AG09309 (cell line): ENCODE measurements at regions not wholly inside any gene's neighbourhood (a gene's known extent, or its start where the extent isn't known, plus 50 kb on each side); places are given as distances from the start of the nearest gene placed in this dataset.

Experiments used
- DNase-seq: peaks from one replicate; pipeline ENCODE4 v3.0.0-alpha.2; 2010; ENCODE audit warnings: low read depth
- H3K4me3 ChIP-seq: 2 replicates; pipeline ENCODE4 v1.5.1; 2011; ENCODE audit warnings: mild to moderate bottlenecking, low read depth, low read length, moderate library complexity; ENCODE audit not compliant: control insufficient read depth
- TF ChIP-seq, protein P1 (sequence below): IDR thresholded peaks from 2 replicates; pipeline ENCODE4 v1.5.1; 2011; ENCODE audit warnings: mild to moderate bottlenecking, low read depth, low read length, inconsistent platforms; ENCODE audit not compliant: insufficient read depth, control insufficient read depth; ENCODE audit errors: missing control alignments

- H3K4me3 ChIP-seq: no peak overlapping the region
- DNase-seq: no peak
- TF ChIP-seq, protein P1, sequence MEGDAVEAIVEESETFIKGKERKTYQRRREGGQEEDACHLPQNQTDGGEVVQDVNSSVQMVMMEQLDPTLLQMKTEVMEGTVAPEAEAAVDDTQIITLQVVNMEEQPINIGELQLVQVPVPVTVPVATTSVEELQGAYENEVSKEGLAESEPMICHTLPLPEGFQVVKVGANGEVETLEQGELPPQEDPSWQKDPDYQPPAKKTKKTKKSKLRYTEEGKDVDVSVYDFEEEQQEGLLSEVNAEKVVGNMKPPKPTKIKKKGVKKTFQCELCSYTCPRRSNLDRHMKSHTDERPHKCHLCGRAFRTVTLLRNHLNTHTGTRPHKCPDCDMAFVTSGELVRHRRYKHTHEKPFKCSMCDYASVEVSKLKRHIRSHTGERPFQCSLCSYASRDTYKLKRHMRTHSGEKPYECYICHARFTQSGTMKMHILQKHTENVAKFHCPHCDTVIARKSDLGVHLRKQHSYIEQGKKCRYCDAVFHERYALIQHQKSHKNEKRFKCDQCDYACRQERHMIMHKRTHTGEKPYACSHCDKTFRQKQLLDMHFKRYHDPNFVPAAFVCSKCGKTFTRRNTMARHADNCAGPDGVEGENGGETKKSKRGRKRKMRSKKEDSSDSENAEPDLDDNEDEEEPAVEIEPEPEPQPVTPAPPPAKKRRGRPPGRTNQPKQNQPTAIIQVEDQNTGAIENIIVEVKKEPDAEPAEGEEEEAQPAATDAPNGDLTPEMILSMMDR: no peak
Measured at GRCh38 chr20:63093966-63094766, 87.4 kb upstream of the BHLHE23 start.

DNA sequence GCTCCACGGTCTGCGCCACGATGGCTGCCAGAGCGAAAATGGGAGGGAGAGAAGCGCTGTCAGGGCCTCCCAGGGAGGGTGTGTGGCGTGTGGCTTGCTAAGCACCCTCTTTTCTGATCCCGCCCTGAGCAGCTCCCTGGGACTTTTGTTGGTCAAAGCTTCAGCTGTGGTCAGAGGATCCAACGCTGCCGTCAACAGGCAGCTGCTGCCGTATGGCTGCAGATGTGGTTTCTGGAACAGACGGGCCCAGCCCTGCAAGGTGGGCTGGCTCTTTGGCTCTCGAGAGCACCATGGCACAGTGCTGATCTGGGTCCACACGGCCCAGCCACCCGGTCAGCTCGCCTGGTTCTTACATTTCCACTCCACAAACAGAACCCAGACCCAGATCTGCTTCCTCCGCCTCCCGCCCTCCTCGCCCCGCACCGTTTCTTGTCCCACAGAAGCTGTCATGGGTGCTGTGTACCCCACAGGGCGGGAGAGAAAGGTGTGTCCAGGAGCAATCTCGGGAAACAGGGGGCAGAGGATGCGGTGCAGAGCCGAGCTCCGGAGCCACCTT lies 86.0 kb upstream of the BHLHE23 start:
- TF ChIP-seq, protein P1: no peak
- no peak for DNase-seq
- H3K4me3 ChIP-seq: no peak overlapping the region

DNA sequence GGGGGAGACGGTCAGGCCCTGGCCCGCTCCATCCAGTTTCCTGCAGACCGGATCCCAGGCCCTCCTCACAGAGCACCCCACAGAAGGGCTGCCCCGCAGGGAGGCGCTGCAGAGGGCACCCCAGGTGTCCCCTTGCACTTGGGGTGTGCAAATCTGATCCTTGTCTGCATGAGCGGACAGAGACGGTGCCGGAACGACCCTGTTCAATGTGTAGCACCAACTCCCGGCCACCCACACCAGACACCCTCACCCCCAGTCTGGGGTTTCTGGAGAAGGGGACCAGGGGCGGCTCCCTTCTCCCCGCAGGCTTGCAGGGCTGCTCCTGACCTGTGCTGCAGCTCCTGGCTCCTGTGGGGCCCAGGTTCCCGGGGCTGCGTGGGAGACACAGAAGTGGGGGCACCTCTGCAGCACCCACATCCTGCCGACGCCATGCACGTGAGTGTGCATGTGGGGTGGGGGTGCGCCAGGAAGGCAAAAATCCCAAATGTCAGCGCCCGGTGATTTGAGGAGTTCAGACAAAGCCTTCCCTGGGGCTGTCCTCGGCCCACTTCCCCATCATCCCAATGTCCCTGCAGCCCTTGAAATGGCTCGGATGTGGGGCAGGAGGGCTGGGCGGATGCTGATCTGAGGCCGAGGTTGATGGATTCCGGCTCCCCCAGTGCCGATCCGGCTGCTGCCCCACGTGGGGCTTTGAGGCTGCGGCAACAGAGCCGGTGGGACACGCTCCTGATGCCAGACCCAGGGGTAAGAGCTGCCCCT lies 85.3 kb upstream of the BHLHE23 start:
- H3K4me3 ChIP-seq: no peak overlapping the region
- TF ChIP-seq, protein P1: no peak

DNA sequence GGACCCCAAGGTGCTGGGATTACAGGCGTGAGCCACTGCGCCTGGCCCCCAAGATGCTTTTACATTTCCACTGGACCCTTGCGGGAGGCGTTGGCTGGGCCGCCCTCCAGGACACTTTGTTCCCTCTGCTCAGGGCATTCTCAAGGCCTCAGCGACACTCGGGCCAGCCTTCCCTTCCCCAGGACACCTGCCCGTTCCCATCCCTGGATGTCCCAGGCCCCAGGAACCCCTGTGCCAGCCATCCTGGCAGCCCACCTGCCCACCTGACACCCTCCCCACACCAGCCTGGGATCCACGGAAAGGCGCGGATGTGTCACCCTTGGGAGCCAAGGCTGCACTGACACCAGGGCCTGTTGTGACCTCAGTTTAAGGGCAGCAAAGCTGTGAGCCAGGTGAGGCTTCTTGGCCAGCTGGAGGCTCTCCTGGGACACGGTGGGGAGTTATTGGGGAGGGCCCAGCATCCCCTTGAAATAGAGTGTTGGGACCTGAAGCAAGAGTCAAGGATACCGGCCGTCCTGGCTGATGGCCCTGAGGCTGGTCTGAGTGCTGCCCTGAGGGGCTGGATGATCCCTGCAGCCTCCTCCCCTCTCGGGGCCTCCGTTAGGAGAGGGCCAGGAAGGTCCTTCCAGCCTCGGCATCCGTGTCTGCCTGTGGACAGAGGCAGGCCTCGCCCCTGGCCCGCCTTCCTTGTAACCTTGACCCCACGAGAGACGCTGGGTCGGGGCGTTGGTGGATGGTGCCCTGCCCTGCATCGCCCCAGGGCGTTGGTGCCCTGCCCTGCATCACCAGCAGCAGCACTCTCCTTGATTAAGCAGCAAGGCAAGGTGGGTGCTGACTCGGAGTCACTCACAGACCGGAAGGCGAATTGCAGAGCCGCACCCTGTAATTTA lies 84.2 kb upstream of the BHLHE23 start:
- no peak overlapping the region for H3K4me3 ChIP-seq
- TF ChIP-seq, protein P1: no peak
- no peak for DNase-seq

More for the DNA sequence above, 85.3 kb upstream of the BHLHE23 start:
- DNase-seq: no peak

DNA sequence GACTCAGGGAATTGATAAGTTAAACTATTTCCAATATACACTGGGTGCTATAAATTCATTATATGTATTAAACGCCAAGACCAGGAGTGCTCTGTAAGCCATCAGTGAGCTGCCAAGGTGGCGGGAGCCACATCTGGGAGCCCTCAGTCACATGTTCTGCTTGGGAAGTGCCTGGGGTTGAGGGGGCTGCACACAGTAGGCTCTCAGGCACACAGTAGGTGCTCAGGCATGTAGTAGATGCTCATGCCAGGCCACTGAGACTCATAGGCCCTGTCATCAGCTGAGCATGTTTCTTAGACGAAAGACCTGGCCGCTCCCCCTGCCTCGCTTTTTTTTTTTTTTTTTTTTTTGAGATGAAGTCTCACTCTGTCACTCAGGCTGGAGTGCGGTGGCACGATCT lies 83.3 kb upstream of the BHLHE23 start:
- no peak for DNase-seq
- TF ChIP-seq, protein P1: no peak
- no peak overlapping the region for H3K4me3 ChIP-seq
